IMR-90 (cell line): ENCODE measurements at regions not wholly inside any gene's neighbourhood (a gene's known extent, or its start where the extent isn't known, plus 50 kb on each side); places are given as distances from the start of the nearest gene placed in this dataset.

Experiments
- ATAC-seq: fragments of 200-7000 bp; cut with Tn5 transposase; 2 replicates; pipeline ENCODE4 v1.9.1; 2020; ENCODE audit warnings: low read depth, mild to moderate bottlenecking, moderate library complexity
- BruUV-seq: library from RNA; stranded (reverse); fragments of 400-500 nt; replicated peaks from 2 replicates; lab custom pipeline; 2021; lab: Mats Ljungman, UMichigan
- CTCF ChIA-PET: fragments of 300-600 bp; formaldehyde crosslinking; extraction: SDS; loops from one replicate; lab custom pipeline; 2021; ENCODE audit warnings: antibody characterized with exemption; lab: Yijun Ruan, JAX
- POLR2A ChIA-PET: fragments of 300-600 bp; sonication (Branson Sonifier 250); formaldehyde crosslinking; loops from one replicate; lab custom pipeline; 2022; ENCODE audit warnings: antibody characterized with exemption; ENCODE audit not compliant: unreplicated experiment; lab: Charles Lee
- DNase-seq: peaks from one replicate; pipeline ENCODE4 v3.0.0; 2013
- H2AFZ ChIP-seq: replicated peaks from 2 replicates; pipeline ENCODE3; 2013; ENCODE audit warnings: low read length, mild to moderate bottlenecking; ENCODE audit not compliant: poor library complexity
- H2AK5ac ChIP-seq: 2 replicates; pipeline ENCODE4 v1.6.1; 2013; ENCODE audit warnings: low read depth, low read length, inconsistent platforms
- H2AK9ac ChIP-seq: replicated peaks from 2 replicates; pipeline ENCODE3; 2013; ENCODE audit warnings: mild to moderate bottlenecking, low read depth, low read length, moderate library complexity; ENCODE audit not compliant: poor library complexity
- H2BK120ac ChIP-seq: 2 replicates; pipeline ENCODE4 v1.6.1; 2013; ENCODE audit warnings: low read depth, low read length, inconsistent platforms
- H2BK15ac ChIP-seq: 3 replicates; pipeline ENCODE4 v1.6.1; 2013; ENCODE audit warnings: low read depth, low read length, inconsistent platforms
- H2BK20ac ChIP-seq: 2 replicates; pipeline ENCODE4 v1.6.1; 2013; ENCODE audit warnings: low read depth, mild to moderate bottlenecking, inconsistent platforms, low read length, moderate library complexity
- H2BK5ac ChIP-seq: 2 replicates; pipeline ENCODE4 v1.6.1; 2013; ENCODE audit warnings: mild to moderate bottlenecking, low read depth, low read length, inconsistent platforms; ENCODE audit not compliant: poor library complexity, severe bottlenecking
- H3K14ac ChIP-seq: replicated peaks from 2 replicates; pipeline ENCODE4 v1.6.1; 2013; ENCODE audit warnings: low read depth, low read length, inconsistent platforms
- H3K18ac ChIP-seq: 2 replicates; pipeline ENCODE4 v1.6.1; 2013; ENCODE audit warnings: low read depth, low read length, control low read depth
- H3K23ac ChIP-seq: 2 replicates; pipeline ENCODE4 v1.6.1; 2013; ENCODE audit warnings: low read depth, low read length, inconsistent platforms
- H3K27ac ChIP-seq: 2 replicates; pipeline ENCODE4 v1.5.1; 2013; ENCODE audit warnings: mild to moderate bottlenecking, control low read depth, low read length; ENCODE audit not compliant: insufficient read depth
- H3K27me3 ChIP-seq: 2 replicates; pipeline ENCODE4 v1.6.1; 2013; ENCODE audit warnings: low read length; ENCODE audit not compliant: control insufficient read depth, insufficient read depth
- H3K36me3 ChIP-seq: 2 replicates; pipeline ENCODE4 v1.6.1; 2013; ENCODE audit warnings: low read length, mixed read lengths; ENCODE audit not compliant: control insufficient read depth, insufficient read depth
- H3K4ac ChIP-seq: 2 replicates; pipeline ENCODE4 v1.6.1; 2013; ENCODE audit warnings: low read depth, low read length, inconsistent platforms
- H3K4me1 ChIP-seq: 2 replicates; pipeline ENCODE4 v1.6.1; 2013; ENCODE audit warnings: low read length, mixed read lengths; ENCODE audit not compliant: control insufficient read depth, insufficient read depth
- H3K4me2 ChIP-seq: 2 replicates; pipeline ENCODE4 v1.6.1; 2013; ENCODE audit warnings: low read depth, mild to moderate bottlenecking, control low read depth, low read length, moderate library complexity
- H3K4me3 ChIP-seq: 2 replicates; pipeline ENCODE4 v1.5.1; 2013; ENCODE audit warnings: low read depth, mild to moderate bottlenecking, control low read depth, low read length, moderate library complexity; ENCODE audit not compliant: insufficient read depth
- H3K56ac ChIP-seq: 2 replicates; pipeline ENCODE4 v1.6.1; 2013; ENCODE audit warnings: low read length, inconsistent platforms; ENCODE audit not compliant: insufficient read depth; ENCODE audit errors: extremely low read depth
- H3K79me1 ChIP-seq, 2 experiments: 2 replicates each; pipeline ENCODE4 v1.6.1; 2013; ENCODE audit warnings: low read length in 2 of 2, inconsistent platforms in 1 of 2, low read depth in 1 of 2
- H3K9ac ChIP-seq: 2 replicates; pipeline ENCODE4 v1.6.1; 2013; ENCODE audit warnings: low read depth, low read length, control low read depth
- H3K9me1 ChIP-seq: 2 replicates; pipeline ENCODE4 v1.6.1; 2013; ENCODE audit warnings: low read length, inconsistent platforms; ENCODE audit not compliant: insufficient read depth
- H3K9me3 ChIP-seq: 2 replicates; pipeline ENCODE4 v1.6.1; 2013; ENCODE audit warnings: low read length; ENCODE audit not compliant: control insufficient read depth, insufficient read depth
- H4K20me1 ChIP-seq: 2 replicates; pipeline ENCODE4 v1.6.1; 2013; ENCODE audit warnings: low read length, inconsistent platforms; ENCODE audit not compliant: insufficient read depth
- H4K5ac ChIP-seq: 2 replicates; pipeline ENCODE4 v1.6.1; 2013; ENCODE audit warnings: mild to moderate bottlenecking, low read depth, low read length, control low read depth
- H4K8ac ChIP-seq, 2 experiments: 2 replicates each; pipeline ENCODE4 v1.6.1; 2013; ENCODE audit warnings: low read depth in 2 of 2, low read length in 2 of 2, control low read depth in 1 of 2, inconsistent platforms in 1 of 2
- H4K91ac ChIP-seq: 2 replicates; pipeline ENCODE4 v1.6.1; 2013; ENCODE audit warnings: low read depth, low read length, inconsistent platforms; ENCODE audit not compliant: insufficient read depth
- BHLHE40 ChIP-seq: fragments of 150-350 bp; IDR thresholded peaks from 2 replicates; pipeline ENCODE4 v1.6.1; 2016; ENCODE audit warnings: mild to moderate bottlenecking, low read depth, low read length
- CHD1 ChIP-seq: IDR thresholded peaks from 2 replicates; pipeline ENCODE4 v1.6.1; 2012; ENCODE audit warnings: low read depth, low read length, improper control_type of control experiment
- MAZ ChIP-seq: IDR thresholded peaks from 2 replicates; pipeline ENCODE4 v1.6.1; 2012; ENCODE audit warnings: low read depth, mild to moderate bottlenecking, low read length, improper control_type of control experiment, moderate library complexity, borderline replicate concordance
- SMC3 ChIP-seq: fragments of 150-350 bp; IDR thresholded peaks from 2 replicates; pipeline ENCODE4 v1.6.1; 2016; ENCODE audit warnings: low read depth, mild to moderate bottlenecking, antibody characterized with exemption, low read length, moderate library complexity
- WGBS, 2 experiments: methylation state at CpG; one replicate each; pipeline versions ENCODE4 v1.1.5 to v1.1.7; 2013; ENCODE audit warnings: missing lambda C conversion rate in 2 of 2; ENCODE audit not compliant: insufficient read length in 1 of 2; ENCODE audit errors: extremely low coverage in 2 of 2; 5-methylcytosine and 5-hydroxymethylcytosine counted together
- dilution Hi-C: fragments of 300-500 bp; cut with HindIII; formaldehyde crosslinking; loops from one replicate; pipeline ENCODE4 v1.14.3; 2018; ENCODE audit warnings: low sequenced_read_pairs; ENCODE audit not compliant: unreplicated experiment
- in situ Hi-C: fragments of 300-500 bp; cut with MboI; formaldehyde crosslinking; loops from 3 replicates; pipeline ENCODE4 v1.14.3; 2019; ENCODE audit warnings: low sequenced_read_pairs, inconsistent platforms, mixed read lengths
- intact Hi-C: fragments of 100-400 bp; cut with micrococcal nuclease; formaldehyde crosslinking; loops from 2 replicates; pipeline ENCODE4 v1.10.0; 2022

DNA sequence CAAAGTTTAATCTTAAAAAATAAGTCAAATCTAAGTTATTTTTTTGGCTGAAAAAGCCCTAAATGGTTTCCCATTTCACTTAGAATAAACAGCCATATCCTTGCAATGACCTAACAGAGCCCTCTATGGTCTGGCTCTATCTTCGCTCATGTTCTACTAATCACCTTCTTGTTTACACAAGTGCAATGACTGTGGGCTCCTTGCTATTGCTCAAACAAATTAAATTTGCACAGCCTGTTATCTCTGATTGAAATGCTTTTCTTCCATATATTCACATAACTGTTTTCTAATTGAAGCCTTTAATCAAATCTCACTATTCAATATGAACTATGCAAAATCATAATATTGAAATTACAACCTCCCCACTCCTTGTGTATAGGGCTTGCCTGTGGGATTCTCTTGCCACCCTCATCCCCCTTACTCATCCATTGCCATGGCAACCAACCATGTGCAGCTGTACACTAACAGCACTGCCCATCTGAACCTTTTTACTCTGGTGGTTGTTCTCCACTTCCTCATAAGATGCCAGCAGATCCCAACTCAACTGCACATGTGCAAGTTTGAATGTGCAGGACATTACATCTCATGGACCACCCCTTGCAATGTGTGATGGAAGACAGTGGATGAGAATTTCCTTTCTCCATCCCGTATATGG, 1083.2 kb downstream of the SOCS6 start:
- Histone ChIP-seq H3K27ac (no peak overlapping the region), H3K79me1 (no peaks in the 10 kb centered on the region), H3K9ac (no peak overlapping the region), H3K9me3 (peaks cover 9% of the 10 kb centered on the region), H3K36me3 (no peaks in the 10 kb centered on the region), H2AK9ac (no peak overlapping the region), H4K8ac (no peak overlapping the region), H4K20me1 (no peaks in the 10 kb centered on the region), H3K23ac (no peak overlapping the region), H4K5ac (no peak overlapping the region), H4K91ac (no peak overlapping the region), H3K4me1 (no peaks in the 10 kb centered on the region), H2AFZ (no peak overlapping the region), H3K4ac (no peak overlapping the region), H3K56ac (no peak overlapping the region), H3K14ac (no peak overlapping the region), H2BK15ac (no peak overlapping the region), H3K18ac (no peak overlapping the region), H2AK5ac (no peak overlapping the region), H3K4me2 (no peak overlapping the region), H3K4me3 (no peak overlapping the region), H2BK20ac (no peak overlapping the region), H3K9me1 (no peaks in the 10 kb centered on the region), H3K27me3 (no peaks in the 10 kb centered on the region), H2BK5ac (no peak overlapping the region), H2BK120ac (no peak overlapping the region)
- ATAC-seq: no peak
- DNase-seq: no peak
- BruUV-seq: no TSS peak
- in situ Hi-C loops: no loop called here
- no peak for TF ChIP-seq BHLHE40
- TF ChIP-seq MAZ: no peak
- TF ChIP-seq SMC3: no peak
- no peak for TF ChIP-seq CHD1
- intact Hi-C loops: no loop called here
- 63% methylated on average over 1 of the region's 2 CpGs; no CpG with 5 or more reads in 1 of the 2 experiments for WGBS, 2 experiments
- ChIA-PET POLR2A (no interaction called here), CTCF (no interaction called here)
- dilution Hi-C loops: no loop called here
